Stimulated activated memory B cell treated with anti-CD40 and anti-IgM and Interleukin-4, amounts not matched to agents 10 μg/mL and 1 μg/mL and 100 μg/mL, for 72 hours (primary cell): ENCODE measurements at regions not wholly inside any gene's neighbourhood (a gene's known extent, or its start where the extent isn't known, plus 50 kb on each side); places are given as distances from the start of the nearest gene placed in this dataset.
"Not testable (repeated sequence)": the region's sequence is repeated elsewhere in the genome, so short reads cannot be mapped to it uniquely, and the experiment has no call there.

Source experiments
- ATAC-seq: fragments of 150-1000 bp; cut with Tn5 transposase; 2 replicates; pipeline ENCODE4 v1.10.0; 2021
- H3K27ac Mint-ChIP-seq: one replicate; pipeline ENCODE4 v1.8.0; 2022; ENCODE audit warnings: mild to moderate bottlenecking, mixed read lengths
- H3K27me3 Mint-ChIP-seq: one replicate; pipeline ENCODE4 v1.8.0; 2022; ENCODE audit warnings: mixed read lengths
- H3K36me3 Mint-ChIP-seq: one replicate; pipeline ENCODE4 v1.8.0; 2022; ENCODE audit warnings: mixed read lengths
- H3K4me1 Mint-ChIP-seq: one replicate; pipeline ENCODE4 v1.8.0; 2022; ENCODE audit warnings: mixed read lengths
- H3K4me3 Mint-ChIP-seq: one replicate; pipeline ENCODE4 v1.8.0; 2022; ENCODE audit warnings: mild to moderate bottlenecking, moderate library complexity, mixed read lengths
- H3K9me3 Mint-ChIP-seq: one replicate; pipeline ENCODE4 v1.8.0; 2022; ENCODE audit warnings: mixed read lengths

- Mint-ChIP-seq H3K9me3 (peaks cover 14% of the 10 kb centered on the region), H3K36me3 (no peaks in the 10 kb centered on the region), H3K4me3 (no peak overlapping the region), H3K4me1 (no peaks in the 10 kb centered on the region), H3K27me3 (no peaks in the 10 kb centered on the region), H3K27ac (no peak overlapping the region)
- no peak for ATAC-seq
Measured at GRCh38 chr2:65985986-65986385, 448.9 kb upstream of the MEIS1 start.

DNA sequence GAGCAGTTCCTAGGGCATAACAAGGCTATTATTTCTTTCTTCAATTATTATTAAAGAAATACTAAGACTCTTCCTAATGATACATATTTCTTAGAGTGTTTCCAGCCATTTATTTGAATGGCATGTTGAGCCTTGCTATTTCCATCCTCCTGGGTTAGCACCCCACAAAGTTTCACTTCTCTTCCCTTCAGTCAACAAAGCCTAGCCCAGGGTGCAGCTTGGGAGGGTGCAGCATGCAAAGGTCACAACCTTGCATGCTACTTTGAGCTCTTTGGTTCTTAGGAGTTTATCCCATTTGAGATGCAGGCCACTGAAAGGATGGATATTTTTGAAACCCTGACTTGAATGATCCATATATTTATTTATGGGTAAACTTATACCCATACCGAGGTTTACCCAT, 454.4 kb upstream of the MEIS1 start:
- H3K27me3 Mint-ChIP-seq = no peaks in the 10 kb centered on the region
- H3K4me3 Mint-ChIP-seq = no peak overlapping the region
- no peaks in the 10 kb centered on the region for H3K36me3 Mint-ChIP-seq
- no peak for ATAC-seq
- peaks cover 7% of the 10 kb centered on the region for H3K9me3 Mint-ChIP-seq
- H3K27ac Mint-ChIP-seq = no peak overlapping the region
- H3K4me1 Mint-ChIP-seq = no peaks in the 10 kb centered on the region

DNA sequence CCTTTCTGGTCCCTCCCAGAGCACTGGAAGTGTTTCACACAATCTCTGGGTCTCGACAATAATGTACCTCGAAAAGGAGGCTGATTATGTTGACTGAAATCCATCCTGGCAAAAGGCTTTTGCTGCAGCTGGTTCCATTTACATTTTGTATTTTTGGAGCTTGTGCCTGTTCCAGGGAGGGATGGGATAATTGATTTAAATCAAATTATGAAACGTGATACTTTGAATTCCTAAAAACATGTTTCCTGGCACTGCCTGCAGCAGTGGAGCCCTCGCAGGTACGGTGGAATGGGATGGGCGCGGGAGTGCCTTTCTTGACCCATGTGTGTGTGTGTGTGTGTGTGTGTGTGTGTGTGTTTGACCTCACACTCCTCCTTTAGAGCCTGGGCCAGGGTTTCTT, 455.5 kb upstream of the MEIS1 start:
- Mint-ChIP-seq H3K9me3 (peaks cover 7% of the 10 kb centered on the region), H3K27me3 (no peaks in the 10 kb centered on the region), H3K36me3 (no peaks in the 10 kb centered on the region), H3K27ac (no peak overlapping the region), H3K4me1 (no peaks in the 10 kb centered on the region), H3K4me3 (no peak overlapping the region)
- no peak for ATAC-seq

GRCh38 chr2:65974067-65974723, 460.7 kb upstream of the MEIS1 start:
- Mint-ChIP-seq H3K4me1 (no peaks in the 10 kb centered on the region), H3K27me3 (no peaks in the 10 kb centered on the region), H3K27ac (no peak overlapping the region), H3K9me3 (peaks cover 3% of the 10 kb centered on the region), H3K36me3 (no peaks in the 10 kb centered on the region), H3K4me3 (no peak overlapping the region)
- ATAC-seq = no peak

GRCh38 chr2:65969161-65969560, 465.8 kb upstream of the MEIS1 start:
- no peak for ATAC-seq
- H3K9me3 Mint-ChIP-seq = peaks cover 6% of the 10 kb centered on the region
- H3K4me3 Mint-ChIP-seq = no peak overlapping the region
- H3K36me3 Mint-ChIP-seq = no peaks in the 10 kb centered on the region
- H3K4me1 Mint-ChIP-seq = no peaks in the 10 kb centered on the region
- H3K27me3 Mint-ChIP-seq = no peaks in the 10 kb centered on the region
- H3K27ac Mint-ChIP-seq = no peak overlapping the region

DNA sequence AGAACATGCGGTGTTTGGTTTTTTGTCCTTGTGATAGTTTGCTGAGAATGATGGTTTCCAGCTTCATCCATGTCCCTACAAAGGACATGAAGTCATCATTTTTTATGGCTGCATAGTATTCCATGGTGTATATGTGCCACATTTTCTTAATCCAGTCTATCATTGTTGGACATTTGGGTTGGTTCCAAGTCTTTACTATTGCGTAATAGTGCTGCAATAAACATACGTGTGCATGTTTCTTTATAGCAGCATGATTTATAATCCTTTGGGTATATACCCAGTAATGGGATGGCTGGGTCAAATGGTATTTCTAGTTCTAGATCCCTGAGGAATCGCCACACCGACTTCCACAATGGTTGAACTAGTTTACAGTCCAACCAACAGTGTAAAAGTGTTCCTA, 471.6 kb upstream of the MEIS1 start:
- H3K4me1 Mint-ChIP-seq = not testable (repeated sequence)

DNA sequence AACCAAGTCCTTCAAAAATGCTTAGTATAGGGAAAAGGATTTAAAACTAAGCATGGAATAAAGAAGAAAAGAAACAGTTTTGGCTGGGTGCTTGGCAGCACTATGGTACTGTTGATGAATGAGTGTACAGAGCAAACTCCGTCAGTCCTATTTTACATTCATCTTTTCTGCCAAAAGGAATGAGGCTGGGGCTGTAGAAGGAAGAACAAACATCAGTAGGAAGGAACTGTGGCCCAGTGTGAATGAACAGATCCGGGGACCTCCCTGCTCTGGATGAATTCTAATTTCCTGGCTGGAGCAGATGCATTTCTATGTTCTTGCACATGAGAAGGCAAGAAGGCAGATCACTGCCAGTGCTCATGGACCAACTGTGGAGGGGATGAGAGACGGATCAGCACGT, 474.0 kb upstream of the MEIS1 start:
- peaks cover 9% of the 10 kb centered on the region for H3K9me3 Mint-ChIP-seq
- no peaks in the 10 kb centered on the region for H3K27me3 Mint-ChIP-seq
- no peaks in the 10 kb centered on the region for H3K4me1 Mint-ChIP-seq
- H3K4me3 Mint-ChIP-seq = no peak overlapping the region
- no peak for ATAC-seq
- no peak overlapping the region for H3K27ac Mint-ChIP-seq
- no peaks in the 10 kb centered on the region for H3K36me3 Mint-ChIP-seq

More for the DNA sequence above, 471.6 kb upstream of the MEIS1 start:
- ATAC-seq, H3K36me3 Mint-ChIP-seq, H3K27me3 Mint-ChIP-seq, H3K9me3 Mint-ChIP-seq, H3K27ac Mint-ChIP-seq, H3K4me3 Mint-ChIP-seq: not testable (repeated sequence)

DNA sequence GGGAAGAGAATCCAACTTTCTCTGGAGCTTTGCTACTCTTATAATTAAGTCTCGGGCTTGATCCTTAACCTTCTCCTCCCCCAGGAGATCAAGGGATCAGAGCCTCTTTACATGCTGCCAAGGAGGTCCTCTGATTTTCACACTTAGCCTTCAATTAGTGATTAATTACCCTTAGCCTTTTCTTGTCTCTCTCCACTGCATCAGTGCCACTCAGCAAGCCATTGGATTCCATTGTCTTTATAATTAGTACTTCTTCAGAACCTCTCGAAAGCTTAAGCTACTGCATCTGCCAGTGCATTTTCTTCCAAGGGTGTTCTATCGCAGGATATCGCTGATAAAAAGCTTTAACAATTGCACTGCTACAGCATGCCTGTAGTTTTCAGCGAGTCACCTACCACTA, 477.0 kb upstream of the MEIS1 start:
- H3K27ac Mint-ChIP-seq = no peak overlapping the region
- no peak for ATAC-seq
- H3K4me1 Mint-ChIP-seq = no peaks in the 10 kb centered on the region
- H3K9me3 Mint-ChIP-seq = peaks cover 7% of the 10 kb centered on the region
- no peak overlapping the region for H3K4me3 Mint-ChIP-seq
- no peaks in the 10 kb centered on the region for H3K36me3 Mint-ChIP-seq
- H3K27me3 Mint-ChIP-seq = no peaks in the 10 kb centered on the region

GRCh38 chr2:65957454-65957853, 477.5 kb upstream of the MEIS1 start:
- H3K36me3 Mint-ChIP-seq = no peaks in the 10 kb centered on the region
- no peak overlapping the region for H3K27ac Mint-ChIP-seq
- ATAC-seq = no peak
- peaks cover 5% of the 10 kb centered on the region for H3K9me3 Mint-ChIP-seq
- no peaks in the 10 kb centered on the region for H3K4me1 Mint-ChIP-seq
- no peaks in the 10 kb centered on the region for H3K27me3 Mint-ChIP-seq
- no peak overlapping the region for H3K4me3 Mint-ChIP-seq

DNA sequence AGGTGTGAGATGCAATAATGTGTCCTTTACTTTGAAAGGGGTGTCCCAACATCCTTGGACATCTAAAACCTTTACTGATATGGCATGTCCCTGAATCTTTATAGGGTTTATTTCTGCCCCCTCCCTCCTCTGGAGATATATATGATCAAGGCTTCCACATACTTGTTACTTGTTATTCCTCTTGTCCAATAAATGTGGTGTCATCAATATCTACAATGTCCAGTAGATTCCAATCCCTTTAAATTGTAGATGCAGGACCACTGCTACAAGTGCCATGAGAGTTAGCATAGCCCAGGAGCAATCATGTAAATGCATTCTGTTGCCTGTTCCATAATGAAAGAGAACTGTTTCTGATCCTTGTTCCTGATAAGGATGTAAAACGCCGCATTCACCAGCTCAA, 479.7 kb upstream of the MEIS1 start:
- Mint-ChIP-seq H3K4me1 (no peaks in the 10 kb centered on the region), H3K4me3 (no peak overlapping the region), H3K27ac (no peak overlapping the region), H3K27me3 (no peaks in the 10 kb centered on the region), H3K9me3 (peaks cover 2% of the 10 kb centered on the region), H3K36me3 (no peaks in the 10 kb centered on the region)
- ATAC-seq = no peak

GRCh38 chr2:65952966-65953761, 481.8 kb upstream of the MEIS1 start:
- Mint-ChIP-seq H3K36me3 (no peaks in the 10 kb centered on the region), H3K27ac (no peak overlapping the region), H3K4me1 (no peaks in the 10 kb centered on the region), H3K4me3 (no peak overlapping the region), H3K27me3 (no peaks in the 10 kb centered on the region), H3K9me3 (peaks cover 2% of the 10 kb centered on the region)
- ATAC-seq = no peak

GRCh38 chr2:65944213-65944612, 490.7 kb upstream of the MEIS1 start:
- Mint-ChIP-seq H3K36me3 (no peaks in the 10 kb centered on the region), H3K27ac (no peak overlapping the region), H3K9me3 (peaks cover 8% of the 10 kb centered on the region), H3K4me1 (no peaks in the 10 kb centered on the region), H3K27me3 (no peaks in the 10 kb centered on the region), H3K4me3 (no peak overlapping the region)
- ATAC-seq = no peak

GRCh38 chr2:65943099-65943786, 491.7 kb upstream of the MEIS1 start:
- Mint-ChIP-seq H3K27ac (no peak overlapping the region), H3K36me3 (no peaks in the 10 kb centered on the region), H3K4me3 (no peak overlapping the region), H3K4me1 (no peaks in the 10 kb centered on the region), H3K27me3 (no peaks in the 10 kb centered on the region), H3K9me3 (peaks cover 8% of the 10 kb centered on the region)
- ATAC-seq = no peak

- Mint-ChIP-seq H3K36me3 (no peaks in the 10 kb centered on the region), H3K4me3 (no peak overlapping the region), H3K4me1 (no peaks in the 10 kb centered on the region), H3K27me3 (no peaks in the 10 kb centered on the region), H3K27ac (no peak overlapping the region), H3K9me3 (peaks cover 5% of the 10 kb centered on the region)
- ATAC-seq = no peak
Measured at GRCh38 chr2:65940856-65941255, 494.1 kb upstream of the MEIS1 start.

DNA sequence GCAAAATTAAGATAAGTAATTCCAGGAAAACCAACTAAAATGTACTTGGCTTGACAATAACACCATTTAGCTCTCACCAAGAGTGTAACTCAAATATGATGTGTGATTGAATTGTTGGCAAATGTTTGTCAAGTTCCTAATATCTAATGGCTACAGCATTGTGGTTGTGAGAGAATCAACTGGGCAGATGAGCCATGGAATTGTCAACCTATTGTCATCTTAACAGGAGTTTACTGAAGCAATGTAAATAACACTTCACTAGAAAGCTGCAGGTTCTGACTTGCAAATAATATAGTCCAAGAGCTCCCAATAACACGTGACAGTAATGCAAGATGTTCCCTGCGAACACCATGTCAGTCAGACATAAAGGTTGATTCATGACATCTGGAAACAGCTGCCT, 495.2 kb upstream of the MEIS1 start:
- H3K27ac Mint-ChIP-seq = no peak overlapping the region
- no peaks in the 10 kb centered on the region for H3K4me1 Mint-ChIP-seq
- H3K36me3 Mint-ChIP-seq = no peaks in the 10 kb centered on the region
- no peak overlapping the region for H3K4me3 Mint-ChIP-seq
- H3K27me3 Mint-ChIP-seq = no peaks in the 10 kb centered on the region
- no peak for ATAC-seq
- peaks cover 5% of the 10 kb centered on the region for H3K9me3 Mint-ChIP-seq
